H9 (cell line): ENCODE measurements at regions not wholly inside any gene's neighbourhood (a gene's known extent, or its start where the extent isn't known, plus 50 kb on each side); places are given as distances from the start of the nearest gene placed in this dataset.

Experiments
- DNase-seq: peaks from one replicate; pipeline ENCODE4 v3.0.0-alpha.2; 2017
- H2AFZ ChIP-seq: one replicate; pipeline ENCODE4 v1.6.1; 2013; ENCODE audit warnings: mild to moderate bottlenecking, low read length, control low read depth, moderate library complexity
- H2AK5ac ChIP-seq: 2 replicates; pipeline ENCODE4 v1.6.1; 2013; ENCODE audit warnings: low read length, control low read depth, mixed read lengths; ENCODE audit not compliant: insufficient read length
- H2BK120ac ChIP-seq: one replicate; pipeline ENCODE4 v1.6.1; 2013; ENCODE audit warnings: low read depth, mild to moderate bottlenecking, low read length, control low read depth, inconsistent platforms; ENCODE audit not compliant: poor library complexity, severe bottlenecking
- H2BK12ac ChIP-seq: 2 replicates; pipeline ENCODE4 v1.6.1; 2013; ENCODE audit warnings: low read length, control low read depth, mixed read lengths, low read depth; ENCODE audit not compliant: insufficient read length
- H2BK15ac ChIP-seq: 2 replicates; pipeline ENCODE4 v1.6.1; 2013; ENCODE audit warnings: low read depth, low read length, control low read depth
- H2BK20ac ChIP-seq: one replicate; pipeline ENCODE4 v1.6.1; 2013; ENCODE audit warnings: low read depth, mild to moderate bottlenecking, low read length, control low read depth, inconsistent platforms; ENCODE audit not compliant: poor library complexity, severe bottlenecking
- H2BK5ac ChIP-seq: 2 replicates; pipeline ENCODE4 v1.6.1; 2013; ENCODE audit warnings: low read length, control low read depth, mixed read lengths; ENCODE audit not compliant: insufficient read length
- H3K14ac ChIP-seq: 2 replicates; pipeline ENCODE4 v1.6.1; 2013; ENCODE audit warnings: low read length, control low read depth; ENCODE audit not compliant: insufficient read depth
- H3K18ac ChIP-seq: 2 replicates; pipeline ENCODE4 v1.6.1; 2013; ENCODE audit warnings: low read depth, mild to moderate bottlenecking, mixed read lengths, low read length, control low read depth; ENCODE audit not compliant: insufficient read length
- H3K23ac ChIP-seq: 2 replicates; pipeline ENCODE4 v1.6.1; 2013; ENCODE audit warnings: low read length, control low read depth, mixed read lengths, low read depth; ENCODE audit not compliant: insufficient read length
- H3K23me2 ChIP-seq: 2 replicates; pipeline ENCODE4 v1.6.1; 2013; ENCODE audit warnings: low read depth, mild to moderate bottlenecking, mixed read lengths, low read length, control low read depth; ENCODE audit not compliant: insufficient read length, poor library complexity, severe bottlenecking
- H3K27ac ChIP-seq: 2 replicates; pipeline ENCODE4 v1.5.1; 2013; ENCODE audit warnings: low read length, control low read depth, mixed read lengths, low read depth; ENCODE audit not compliant: insufficient read length
- H3K27me3 ChIP-seq: 2 replicates; pipeline ENCODE4 v1.6.1; 2013; ENCODE audit warnings: low read length, control low read depth, inconsistent platforms; ENCODE audit not compliant: insufficient read depth
- H3K4ac ChIP-seq: 2 replicates; pipeline ENCODE4 v1.6.1; 2013; ENCODE audit warnings: low read depth, mild to moderate bottlenecking, control low read depth, inconsistent platforms, low read length, moderate library complexity
- H3K4me1 ChIP-seq: 2 replicates; pipeline ENCODE4 v1.6.1; 2013; ENCODE audit warnings: low read length, control low read depth, inconsistent platforms; ENCODE audit not compliant: insufficient read depth
- H3K4me2 ChIP-seq: 2 replicates; pipeline ENCODE4 v1.6.1; 2013; ENCODE audit warnings: low read length, control low read depth, mixed read lengths; ENCODE audit not compliant: insufficient read length, insufficient read depth
- H3K56ac ChIP-seq: 2 replicates; pipeline ENCODE4 v1.6.1; 2013; ENCODE audit warnings: low read depth, mild to moderate bottlenecking, mixed read lengths, low read length, control low read depth; ENCODE audit not compliant: insufficient read length
- H3K79me1 ChIP-seq: 2 replicates; pipeline ENCODE4 v1.6.1; 2013; ENCODE audit warnings: low read depth, mild to moderate bottlenecking, moderate library complexity, low read length, control low read depth, inconsistent platforms; ENCODE audit not compliant: insufficient read depth, poor library complexity, severe bottlenecking
- H3K79me2 ChIP-seq: 2 replicates; pipeline ENCODE4 v1.6.1; 2013; ENCODE audit warnings: low read length, control low read depth, inconsistent platforms; ENCODE audit not compliant: insufficient read depth
- H3K9ac ChIP-seq: 2 replicates; pipeline ENCODE4 v1.6.1; 2013; ENCODE audit warnings: low read length, control low read depth, mixed read lengths; ENCODE audit not compliant: insufficient read length; ENCODE audit errors: extremely low read depth
- H3K9me3 ChIP-seq: one replicate; pipeline ENCODE4 v1.6.1; 2013; ENCODE audit warnings: low read depth, low read length, inconsistent platforms; ENCODE audit not compliant: control insufficient read depth
- H3T11ph ChIP-seq: one replicate; pipeline ENCODE4 v1.6.1; 2013; ENCODE audit warnings: mild to moderate bottlenecking, low read length, control low read depth, inconsistent platforms
- H4K20me1 ChIP-seq: one replicate; pipeline ENCODE4 v1.6.1; 2013; ENCODE audit not compliant: control insufficient read depth, insufficient read length, insufficient read depth
- H4K5ac ChIP-seq: 2 replicates; pipeline ENCODE4 v1.6.1; 2013; ENCODE audit warnings: low read depth, mild to moderate bottlenecking, mixed read lengths, low read length, control low read depth; ENCODE audit not compliant: insufficient read length
- H4K8ac ChIP-seq: replicated peaks from 2 replicates; pipeline ENCODE4 v1.6.1; 2013; ENCODE audit warnings: low read length, control low read depth, mixed read lengths, low read depth; ENCODE audit not compliant: insufficient read length
- H4K91ac ChIP-seq: 2 replicates; pipeline ENCODE4 v1.6.1; 2013; ENCODE audit warnings: low read depth, mild to moderate bottlenecking, moderate library complexity, mixed read lengths, low read length, control low read depth; ENCODE audit not compliant: insufficient read length
- H3K27ac Mint-ChIP-seq, 3 experiments: 2 replicates in 2 of 3; 3 replicates in 1 of 3; pipeline ENCODE4 v1.8.0; 2020 to 2021; ENCODE audit warnings: mixed read lengths in 3 of 3, mild to moderate bottlenecking in 1 of 3, moderate library complexity in 1 of 3
- H3K27me3 Mint-ChIP-seq: 2 replicates; pipeline ENCODE4 v1.8.0; 2021; ENCODE audit warnings: low read depth, mild to moderate bottlenecking, moderate library complexity, mixed read lengths
- H3K36me3 Mint-ChIP-seq, 3 experiments: 2 replicates in 2 of 3; 3 replicates in 1 of 3; pipeline ENCODE4 v1.8.0; 2020 to 2021; ENCODE audit warnings: low read depth in 3 of 3, mixed read lengths in 3 of 3; ENCODE audit not compliant: insufficient read depth in 1 of 3
- H3K4me1 Mint-ChIP-seq, 2 experiments: 2 replicates each; pipeline ENCODE4 v1.8.0; 2020; ENCODE audit warnings: mixed read lengths in 2 of 2
- H3K4me3 Mint-ChIP-seq, 2 experiments: 2 replicates in 1 of 2; 3 replicates in 1 of 2; pipeline ENCODE4 v1.8.0; 2020 to 2021; ENCODE audit warnings: mild to moderate bottlenecking in 2 of 2, mixed read lengths in 2 of 2, moderate library complexity in 1 of 2
- H3K9me3 Mint-ChIP-seq, 2 experiments: 2 replicates in 1 of 2; 3 replicates in 1 of 2; pipeline ENCODE4 v1.8.0; 2020; ENCODE audit warnings: mild to moderate bottlenecking in 2 of 2, mixed read lengths in 2 of 2, moderate library complexity in 1 of 2
- WGBS: extraction: QIAGEN DNeasy Blood & Tissue Kit; methylation state at CpG from one replicate; pipeline ENCODE4 v1.1.7; 2013; ENCODE audit warnings: missing lambda C conversion rate, low lambda C conversion rate, mixed read lengths; ENCODE audit not compliant: insufficient read length; ENCODE audit errors: extremely low coverage; 5-methylcytosine and 5-hydroxymethylcytosine counted together
- TF ChIP-seq, protein P1 (sequence below): fragments of 200-600 bp; sonication (generic); conservative IDR thresholded peaks from 3 replicates; pipeline ENCODE4 v1.8.0; 2021; ENCODE audit warnings: antibody characterized with exemption, mild to moderate bottlenecking

DNA sequence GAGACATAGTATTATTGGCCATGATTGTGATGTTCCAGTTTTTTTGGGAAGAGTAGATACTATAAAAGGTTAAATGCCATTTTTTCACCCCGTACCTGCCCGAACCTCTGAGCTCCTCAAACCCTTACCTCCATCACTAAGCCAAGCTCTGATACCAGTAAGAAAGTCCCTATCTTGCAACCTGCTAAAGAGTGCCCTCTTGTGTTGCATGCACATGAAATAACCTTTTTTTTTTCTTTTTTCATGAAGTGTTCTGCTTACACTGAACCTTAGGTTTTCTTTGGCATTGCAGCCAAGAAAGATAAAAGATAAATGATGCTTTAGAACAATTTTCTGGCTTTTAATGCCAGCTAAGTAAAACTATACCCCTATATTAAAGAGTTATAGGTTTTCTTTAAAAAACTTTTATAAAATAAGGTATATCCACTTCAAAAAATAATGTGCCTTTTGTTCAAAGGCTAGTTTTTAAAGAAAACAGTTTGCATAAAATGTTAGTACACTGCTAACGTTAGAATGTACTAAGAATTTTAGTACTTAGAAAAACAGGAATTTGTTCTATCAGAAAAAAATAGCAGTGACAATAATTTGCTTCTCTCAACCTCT lies 295.3 kb upstream of the PMFBP1 start:
- TF ChIP-seq, protein P1, sequence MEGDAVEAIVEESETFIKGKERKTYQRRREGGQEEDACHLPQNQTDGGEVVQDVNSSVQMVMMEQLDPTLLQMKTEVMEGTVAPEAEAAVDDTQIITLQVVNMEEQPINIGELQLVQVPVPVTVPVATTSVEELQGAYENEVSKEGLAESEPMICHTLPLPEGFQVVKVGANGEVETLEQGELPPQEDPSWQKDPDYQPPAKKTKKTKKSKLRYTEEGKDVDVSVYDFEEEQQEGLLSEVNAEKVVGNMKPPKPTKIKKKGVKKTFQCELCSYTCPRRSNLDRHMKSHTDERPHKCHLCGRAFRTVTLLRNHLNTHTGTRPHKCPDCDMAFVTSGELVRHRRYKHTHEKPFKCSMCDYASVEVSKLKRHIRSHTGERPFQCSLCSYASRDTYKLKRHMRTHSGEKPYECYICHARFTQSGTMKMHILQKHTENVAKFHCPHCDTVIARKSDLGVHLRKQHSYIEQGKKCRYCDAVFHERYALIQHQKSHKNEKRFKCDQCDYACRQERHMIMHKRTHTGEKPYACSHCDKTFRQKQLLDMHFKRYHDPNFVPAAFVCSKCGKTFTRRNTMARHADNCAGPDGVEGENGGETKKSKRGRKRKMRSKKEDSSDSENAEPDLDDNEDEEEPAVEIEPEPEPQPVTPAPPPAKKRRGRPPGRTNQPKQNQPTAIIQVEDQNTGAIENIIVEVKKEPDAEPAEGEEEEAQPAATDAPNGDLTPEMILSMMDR, result peak; percentile 79
- Histone ChIP-seq H3K9me3 (no peaks in the 10 kb centered on the region), H4K20me1 (no peaks in the 10 kb centered on the region), H3K79me1 (no peaks in the 10 kb centered on the region), H3K14ac (no peak overlapping the region), H3K27ac (no peak overlapping the region), H2BK15ac (no peak overlapping the region), H3K23me2 (no peaks in the 10 kb centered on the region), H3T11ph (no peak overlapping the region), H3K4ac (no peak overlapping the region), H2AFZ (no peak overlapping the region), H3K4me2 (no peak overlapping the region), H2AK5ac (no peak overlapping the region), H3K9ac (no peak overlapping the region), H2BK20ac (no peak overlapping the region), H3K23ac (no peak overlapping the region), H3K18ac (no peak overlapping the region), H2BK12ac (no peak overlapping the region), H2BK120ac (no peak overlapping the region), H3K79me2 (no peaks in the 10 kb centered on the region), H2BK5ac (no peak overlapping the region), H3K56ac (no peak overlapping the region), H4K5ac (no peak overlapping the region), H4K91ac (no peak overlapping the region), H4K8ac (no peak overlapping the region), H3K4me1 (no peaks in the 10 kb centered on the region), H3K27me3 (no peaks in the 10 kb centered on the region)
- no peak for DNase-seq
- Mint-ChIP-seq H3K36me3 (no peaks in the 10 kb centered on the region), H3K4me3 (no peak overlapping the region), H3K27ac (no peak overlapping the region), H3K9me3 (peaks cover 0 to 2% of the 10 kb centered on the region in 2 experiments; a peak in 1 of 5 replicates), H3K4me1 (peaks cover 3 to 6% of the 10 kb centered on the region in 2 experiments; a peak in 2 of 4 replicates), H3K27me3 (no peaks in the 10 kb centered on the region)
- WGBS, result no CpG with 5 or more reads among the region's 3 CpGs
